GM19455 (cell line): ENCODE measurements at regions not wholly inside any gene's neighbourhood (a gene's known extent, or its start where the extent isn't known, plus 50 kb on each side); places are given as distances from the start of the nearest gene placed in this dataset.
"Not testable (repeated sequence)": the region's sequence is repeated elsewhere in the genome, so short reads cannot be mapped to it uniquely, and the experiment has no call there.

Source experiments
- ATAC-seq: cut with Tn5 transposase; IDR thresholded peaks from one replicate; pipeline ENCODE4 v1.9.1; 2021; ENCODE audit not compliant: unreplicated experiment

DNA sequence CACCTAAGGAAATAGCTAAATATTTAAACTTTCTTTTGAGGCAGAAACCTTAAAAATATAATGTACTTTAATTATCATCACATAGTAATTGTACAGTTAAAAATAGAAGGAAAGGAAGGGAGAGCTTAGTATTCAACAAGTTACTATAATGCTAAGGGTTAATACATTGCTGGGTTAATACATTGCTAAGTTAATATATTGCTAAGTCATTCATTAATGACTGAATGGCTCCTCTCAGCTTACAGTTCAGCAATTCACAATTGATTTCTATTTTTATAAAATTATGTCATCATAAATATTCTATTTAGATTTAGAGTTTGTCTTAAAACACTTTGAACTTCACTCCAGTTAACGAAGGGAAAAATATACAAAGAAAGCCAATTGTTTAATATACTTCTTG, 207.9 kb downstream of the BMP4 start:
- ATAC-seq, result no peak

DNA sequence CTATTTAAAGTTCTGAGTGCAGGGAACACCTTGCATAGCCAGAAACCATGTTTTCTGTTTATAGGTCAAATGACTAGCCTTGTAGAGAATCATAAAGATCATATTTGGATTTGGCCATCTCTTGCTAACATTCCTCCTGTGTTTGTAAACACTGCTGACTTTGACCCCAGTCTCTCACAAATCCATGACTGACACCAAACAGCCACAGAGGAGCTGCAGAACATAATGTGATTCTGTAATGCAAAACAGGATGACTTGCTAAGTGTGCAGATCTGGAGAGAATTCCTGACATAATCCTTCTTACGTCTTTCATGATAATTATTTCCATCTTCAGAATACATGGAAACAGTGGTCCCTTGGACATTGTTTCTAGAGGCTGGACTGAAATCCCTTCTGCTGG, 211.8 kb downstream of the BMP4 start:
- ATAC-seq, result no peak

DNA sequence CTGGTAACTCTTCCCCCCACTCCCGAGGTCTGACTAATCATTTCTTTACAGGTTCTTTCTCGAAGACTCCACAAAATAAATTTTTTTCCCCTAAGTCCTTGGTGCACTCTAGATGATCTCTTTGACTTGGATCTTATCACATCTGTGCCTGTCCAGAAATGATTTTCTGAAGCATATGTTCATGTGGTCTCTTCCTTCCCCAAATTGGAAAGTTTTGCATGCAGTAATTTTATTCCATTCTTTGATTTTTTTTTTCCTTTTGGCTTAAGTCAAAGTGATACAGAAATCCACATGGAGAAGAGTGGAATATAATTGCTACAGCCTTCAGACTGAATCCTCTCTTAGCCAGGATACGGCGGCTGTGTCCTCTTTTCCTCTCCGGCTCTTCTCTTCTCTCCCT, 213.3 kb downstream of the BMP4 start:
- ATAC-seq, result no peak

DNA sequence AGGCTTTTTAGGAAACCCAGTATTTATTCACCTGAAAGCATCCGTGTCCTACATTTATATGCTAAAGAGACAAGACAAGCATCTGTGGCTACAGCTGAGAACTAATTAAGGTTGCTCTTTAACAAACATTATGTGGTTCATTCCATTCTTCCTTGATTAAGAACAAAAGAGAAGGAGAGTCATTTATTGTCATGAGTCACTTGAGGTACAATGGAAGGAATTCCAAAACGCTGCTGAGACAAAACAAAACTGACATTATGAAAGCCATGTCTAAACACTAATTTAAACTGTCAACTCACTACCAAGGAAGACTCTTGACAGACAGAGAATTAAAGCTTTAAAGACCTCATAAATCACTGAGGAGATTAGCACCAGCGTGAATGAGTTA, 214.4 kb downstream of the BMP4 start:
- no peak for ATAC-seq

DNA sequence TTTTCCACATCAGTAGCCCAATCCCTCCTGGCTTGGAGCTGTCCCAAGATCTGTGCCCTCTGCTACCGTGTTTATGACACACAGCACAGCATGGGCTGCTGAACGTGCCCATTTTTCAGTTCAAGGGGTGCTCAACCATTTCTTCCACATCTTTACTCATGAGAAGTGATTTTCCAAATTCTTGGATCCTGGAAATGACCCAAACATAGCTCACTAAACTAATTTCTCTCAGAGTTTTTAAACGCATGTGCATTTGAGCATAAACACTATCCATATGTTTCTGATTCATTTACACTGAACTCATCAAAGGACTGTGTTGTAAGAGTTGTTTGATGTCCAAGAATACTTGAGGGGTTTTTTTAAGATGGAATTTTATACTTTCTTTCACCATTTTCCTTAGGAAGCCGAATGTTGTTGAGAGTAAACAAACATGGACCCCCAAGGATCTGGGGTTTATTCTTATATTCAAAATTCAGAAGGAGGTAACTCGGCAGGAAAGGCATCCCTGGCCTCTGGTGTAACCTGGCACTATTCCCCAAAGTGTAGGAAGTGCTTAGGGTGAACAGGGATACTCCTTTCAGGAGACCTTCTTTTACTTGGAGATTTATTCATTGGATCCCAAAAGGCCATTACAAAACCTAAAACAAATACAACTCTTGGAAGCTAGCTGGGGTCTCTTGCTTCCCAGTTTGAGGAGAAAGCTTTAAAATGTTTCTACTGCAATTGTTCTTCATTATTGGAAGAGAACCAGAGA, 215.0 kb downstream of the BMP4 start:
- ATAC-seq, result no peak

DNA sequence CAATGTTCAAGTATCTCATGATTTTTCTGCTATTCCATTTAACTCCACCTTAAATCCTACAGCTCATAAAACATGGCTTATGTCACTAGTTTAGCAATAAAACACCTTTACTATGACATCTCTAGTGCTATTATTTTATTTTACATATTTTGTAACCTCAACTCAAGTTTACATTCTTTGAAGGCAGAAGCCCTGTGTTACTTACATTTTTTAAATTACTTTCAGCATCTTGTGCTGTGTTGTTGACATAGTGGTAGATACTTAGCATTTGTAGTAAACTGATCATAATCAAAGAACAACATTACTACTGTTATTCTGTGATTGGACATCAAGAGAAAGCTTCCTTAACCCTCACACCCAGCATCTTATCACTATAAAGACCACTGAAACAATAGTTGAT, 216.1 kb downstream of the BMP4 start:
- ATAC-seq, result no peak

DNA sequence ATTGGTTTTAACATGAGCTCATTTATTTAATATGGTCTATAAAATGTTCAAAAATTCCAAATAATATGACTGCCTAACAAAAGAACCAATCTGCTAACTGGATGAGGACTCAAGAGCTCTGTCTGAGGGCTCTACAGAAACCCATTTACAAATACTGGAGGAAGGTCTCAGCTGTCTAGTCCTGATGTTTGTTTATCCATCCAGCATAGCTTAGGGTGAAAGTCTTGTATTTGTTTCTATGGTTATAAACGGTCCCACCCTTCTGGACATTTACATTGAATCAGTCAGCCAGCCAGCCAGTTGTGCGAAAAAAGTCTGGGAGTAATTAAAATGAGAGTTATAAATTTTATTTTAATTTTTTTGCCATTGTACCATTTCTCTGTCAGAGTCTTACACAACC, 220.7 kb downstream of the BMP4 start:
- ATAC-seq, result no peak

DNA sequence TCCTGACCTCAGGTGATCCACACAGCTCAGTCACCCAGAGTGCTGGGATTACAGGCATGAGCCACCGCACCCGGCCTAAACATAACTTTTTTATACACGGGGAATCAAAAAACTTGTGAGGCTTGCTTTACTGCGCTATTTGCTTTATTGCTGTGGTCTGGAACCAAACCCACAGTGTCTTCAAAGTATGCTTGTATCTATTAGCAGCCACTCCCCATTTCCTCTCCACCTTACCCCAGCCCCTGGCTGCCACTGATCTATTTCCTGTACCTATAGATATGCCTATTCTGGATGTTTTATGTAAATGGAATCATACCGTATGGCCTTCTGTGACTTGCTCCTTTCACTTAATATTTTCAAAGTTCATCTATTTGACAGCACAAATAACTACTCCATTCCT, 233.4 kb downstream of the BMP4 start:
- no peak for ATAC-seq

DNA sequence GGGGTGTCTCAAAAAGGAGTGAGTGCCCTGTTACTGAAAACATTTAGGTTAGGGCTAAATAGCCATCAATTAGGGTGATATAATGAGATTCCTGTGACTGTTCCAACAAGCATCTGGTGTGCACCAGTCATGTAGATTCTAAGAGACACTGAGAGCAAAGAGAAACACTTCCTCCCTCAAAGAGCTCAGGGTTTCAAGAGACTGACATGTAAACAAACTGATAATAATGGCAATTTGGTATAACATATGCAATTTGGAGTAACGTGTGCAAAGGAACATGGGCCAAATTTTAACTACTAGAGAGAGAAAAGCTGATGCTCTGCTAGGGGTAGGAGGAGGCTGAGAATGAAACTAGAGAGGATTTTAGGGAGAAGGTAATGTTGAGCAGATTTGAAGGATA, 237.1 kb downstream of the BMP4 start:
- ATAC-seq, result no peak

DNA sequence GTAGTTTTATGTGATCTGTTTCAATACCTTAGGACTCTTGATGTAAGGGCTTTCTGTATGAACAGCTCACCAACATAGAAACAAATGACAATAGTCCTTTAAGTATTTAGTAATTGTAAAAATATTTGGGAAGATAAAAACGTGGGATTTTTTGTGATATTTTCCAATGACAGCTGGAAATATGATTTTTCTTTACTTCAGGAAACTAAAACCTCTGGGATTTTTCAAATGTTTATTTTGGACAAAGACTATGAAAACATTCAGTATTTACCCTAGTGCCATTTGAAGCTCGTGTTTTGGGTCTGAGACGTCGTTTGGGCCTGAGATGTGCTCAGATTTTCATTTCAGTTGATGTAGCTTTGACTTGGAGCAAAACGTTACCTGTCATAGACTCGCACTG, 240.0 kb downstream of the BMP4 start:
- ATAC-seq, result no peak

DNA sequence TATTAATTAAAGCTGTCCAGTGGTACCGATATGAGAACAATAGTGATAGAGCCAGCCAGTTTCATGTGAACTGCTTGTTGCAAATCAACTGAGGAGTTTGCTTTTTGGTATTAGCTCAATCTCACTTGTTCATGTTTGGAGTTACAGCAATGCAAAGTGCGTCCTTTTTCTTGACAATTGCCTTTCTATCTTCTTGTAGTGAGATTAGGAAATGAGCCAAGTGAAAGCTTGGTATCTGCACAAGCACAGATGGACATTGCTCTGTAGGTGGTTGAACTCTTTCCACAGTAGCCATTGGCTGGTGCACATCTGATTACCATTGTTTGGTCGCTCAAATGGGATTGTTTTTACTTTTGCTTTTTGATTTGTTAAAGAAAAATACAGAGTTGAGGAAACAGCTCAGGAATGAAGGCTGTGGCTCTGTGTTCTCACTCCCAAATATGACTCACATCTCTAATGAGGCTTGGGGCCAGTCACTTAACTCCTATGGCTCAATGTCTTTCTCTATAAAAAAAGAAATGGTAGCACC, 241.4 kb downstream of the BMP4 start:
- ATAC-seq, result no peak

DNA sequence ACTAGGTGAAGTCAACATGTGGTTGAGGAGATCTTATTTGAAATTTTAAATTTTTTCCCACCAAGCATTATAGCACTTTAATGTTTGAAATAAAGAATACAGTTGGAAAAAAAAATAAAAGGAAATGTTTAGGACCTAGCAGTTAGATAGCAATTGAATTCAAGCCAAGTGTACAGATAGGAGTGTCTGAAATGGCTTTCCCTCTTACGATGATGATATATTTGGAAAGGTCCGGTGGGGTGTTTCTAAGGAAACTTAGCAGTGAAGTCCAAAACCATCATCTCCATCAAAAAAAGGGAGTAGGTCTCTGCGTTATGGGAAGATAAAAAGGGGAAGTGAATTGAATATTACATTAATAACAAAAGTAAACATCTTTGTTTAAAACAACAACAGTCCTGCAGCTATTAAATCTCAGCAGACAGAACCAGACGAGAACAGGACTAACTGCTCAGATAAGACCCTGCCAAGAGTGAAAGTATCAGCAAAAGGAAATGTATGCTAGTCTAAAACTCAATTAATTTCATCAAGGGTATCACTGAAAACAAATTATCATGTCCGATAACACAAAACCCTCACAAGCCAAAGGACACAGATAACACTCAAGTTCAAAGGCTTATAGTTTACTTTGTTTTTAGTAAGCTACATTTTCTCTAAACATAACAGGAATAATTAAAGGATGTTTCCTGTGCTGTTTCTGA, 242.0 kb downstream of the BMP4 start:
- ATAC-seq, result no peak

DNA sequence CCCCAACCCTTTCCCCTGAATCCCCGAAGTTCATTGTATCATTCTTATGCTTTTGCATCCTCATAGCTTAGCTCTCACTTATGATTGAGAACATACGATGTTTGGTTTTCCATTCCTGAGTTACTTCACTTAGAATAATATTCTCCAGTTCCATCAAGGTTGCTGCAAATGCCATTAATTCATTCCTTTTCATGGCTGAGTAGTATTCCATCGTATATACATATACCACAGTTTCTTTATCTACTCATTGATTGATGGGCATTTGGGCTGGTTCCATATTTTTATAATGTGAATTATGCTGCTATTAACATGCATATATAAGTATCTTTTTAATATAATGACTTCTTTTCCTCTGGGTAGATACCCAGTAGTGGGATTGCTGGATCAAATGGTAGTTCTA, 243.7 kb downstream of the BMP4 start:
- not testable (repeated sequence) for ATAC-seq

DNA sequence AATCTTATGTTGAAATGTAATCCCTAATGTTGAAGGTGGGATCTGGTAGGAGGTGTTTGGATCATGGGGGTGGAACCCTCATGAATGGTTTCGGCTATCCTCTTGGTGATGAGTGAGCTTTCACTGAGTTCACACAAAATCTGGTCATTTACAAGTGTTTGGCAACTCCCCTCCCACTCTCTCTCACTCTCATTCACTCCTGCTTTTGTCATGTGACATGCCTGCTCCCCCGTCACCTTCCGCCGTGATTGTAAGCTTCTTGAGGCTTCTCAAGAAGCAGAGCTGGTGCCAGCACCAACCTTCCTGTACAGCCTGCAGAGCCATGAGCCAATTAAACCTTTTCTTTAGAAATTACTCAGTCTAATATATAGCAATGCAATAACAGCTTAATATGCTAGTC, 245.4 kb downstream of the BMP4 start:
- no peak for ATAC-seq

DNA sequence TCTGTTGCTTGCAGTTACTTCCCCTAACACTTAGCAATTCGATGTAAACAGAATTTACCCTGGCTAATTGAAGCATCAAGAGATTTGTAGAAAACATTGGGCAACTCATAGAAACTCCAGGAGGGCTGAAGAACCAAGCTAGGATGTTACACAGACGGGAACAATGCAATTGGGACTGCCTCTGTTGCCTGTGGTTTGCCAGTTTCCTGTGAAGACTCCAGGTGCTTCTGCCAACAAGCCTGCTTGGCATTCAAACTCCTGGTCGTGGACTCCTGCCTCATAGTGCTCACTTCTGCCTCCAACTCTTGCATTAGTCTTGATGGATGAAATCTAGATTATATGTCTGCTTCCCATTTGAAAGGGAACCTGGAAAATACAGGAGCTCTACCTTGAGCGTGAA, 246.0 kb downstream of the BMP4 start:
- ATAC-seq, result no peak

DNA sequence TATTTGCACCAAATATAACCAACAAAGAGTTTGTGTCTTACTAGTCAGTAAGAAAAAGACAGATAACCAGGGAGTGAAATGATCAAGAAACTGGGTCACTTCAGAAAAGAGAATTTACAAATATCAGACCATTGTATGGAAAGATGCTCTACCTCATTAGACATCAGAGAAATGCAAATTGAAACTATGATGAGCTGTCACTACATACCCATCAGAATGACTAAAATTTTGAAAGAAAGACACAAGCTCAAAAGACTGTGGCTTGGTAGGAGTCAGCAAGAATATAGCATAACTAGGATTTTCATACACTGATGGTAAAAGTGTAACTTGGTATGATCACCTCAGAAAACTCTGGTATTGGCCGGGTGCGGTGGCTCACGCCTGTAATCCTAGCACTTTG, 247.2 kb downstream of the BMP4 start:
- ATAC-seq, result no peak

DNA sequence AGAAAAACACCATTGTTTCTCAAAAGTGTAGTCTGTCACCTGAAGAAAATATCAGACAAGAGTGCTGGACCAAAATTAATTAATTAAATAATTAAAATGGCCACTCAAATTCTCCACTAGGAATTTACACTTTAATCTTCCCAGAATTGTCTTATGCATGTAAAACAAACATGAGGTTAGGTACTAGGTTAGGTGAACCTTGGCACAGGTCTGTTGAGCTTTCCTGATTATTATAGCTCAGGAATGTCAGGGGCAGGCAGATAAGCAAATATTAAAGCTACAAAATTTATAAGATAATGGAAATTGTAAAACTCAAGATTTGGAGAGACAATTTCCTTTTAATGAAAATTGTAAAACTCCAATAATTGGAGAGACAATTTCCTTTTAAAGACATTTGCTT, 253.2 kb downstream of the BMP4 start:
- ATAC-seq, result no peak

DNA sequence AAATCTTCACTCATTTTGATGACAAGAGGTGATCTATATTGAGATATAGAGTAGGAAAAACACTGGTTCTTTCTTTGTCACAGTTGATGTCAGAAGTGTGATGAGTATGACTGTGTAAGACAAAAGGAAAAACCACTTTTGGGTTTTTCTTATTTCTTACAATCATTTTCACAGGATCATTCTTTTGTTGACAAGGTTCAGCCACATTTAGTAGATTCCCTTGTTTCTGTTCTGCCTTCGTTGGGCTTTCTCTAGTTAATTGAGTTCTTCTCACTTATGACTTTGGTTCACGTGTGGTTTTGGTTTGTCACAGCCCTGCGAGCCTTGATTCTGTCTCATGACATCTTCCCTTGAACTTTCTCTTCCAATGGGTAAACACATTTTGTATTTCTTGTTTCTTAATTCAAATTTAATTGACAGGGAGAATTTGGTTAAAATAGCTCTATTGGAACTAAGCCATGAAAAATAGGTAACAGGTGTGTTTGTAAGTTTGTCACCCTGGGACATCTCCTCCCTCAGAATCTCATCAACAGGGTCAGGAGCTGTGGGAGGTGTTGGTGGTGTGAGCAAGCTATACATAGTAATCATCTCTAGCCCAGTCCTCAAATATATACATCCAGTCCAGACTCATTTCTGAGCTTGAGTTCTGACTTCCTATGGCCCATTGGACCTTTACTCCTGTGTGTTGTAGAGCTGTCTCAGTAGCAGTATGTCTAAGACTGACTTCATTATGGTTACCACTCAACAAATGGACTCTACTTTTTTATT, 255.3 kb downstream of the BMP4 start:
- no peak for ATAC-seq

DNA sequence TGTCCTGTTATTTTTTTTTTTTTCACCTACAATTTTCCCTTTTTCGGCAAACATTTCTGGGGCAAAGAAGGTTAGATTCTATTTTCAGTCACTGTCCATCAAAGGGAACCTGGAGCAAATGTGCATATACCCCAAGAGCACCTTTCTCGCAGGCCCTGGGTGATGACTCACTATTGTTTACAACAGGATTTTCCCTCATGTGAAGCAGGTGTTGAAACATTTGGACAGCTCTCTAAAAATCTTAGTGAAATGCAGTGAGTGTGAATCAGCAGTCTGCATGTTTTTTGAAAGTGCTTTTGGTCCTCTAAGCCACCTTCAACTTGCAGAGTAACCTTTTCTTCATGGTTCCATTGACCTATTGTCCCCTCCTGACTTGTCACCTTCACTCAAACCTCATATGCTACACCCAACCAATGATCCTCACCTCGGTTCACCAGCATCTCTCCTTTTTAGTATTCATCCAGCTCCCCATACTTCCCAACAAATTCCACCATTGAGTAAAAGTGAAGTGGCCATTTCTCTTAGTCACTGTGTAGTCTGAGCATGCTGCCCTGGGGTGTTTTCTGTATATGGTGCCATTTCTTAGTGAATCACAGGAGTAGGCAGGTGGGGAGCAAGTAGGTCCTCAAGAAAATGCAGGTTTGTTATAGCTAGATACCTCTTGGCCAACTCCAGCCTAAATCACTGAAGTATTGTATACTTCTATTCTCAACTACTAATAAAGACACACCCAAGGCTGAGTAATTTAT, 260.2 kb downstream of the BMP4 start:
- no peak for ATAC-seq

DNA sequence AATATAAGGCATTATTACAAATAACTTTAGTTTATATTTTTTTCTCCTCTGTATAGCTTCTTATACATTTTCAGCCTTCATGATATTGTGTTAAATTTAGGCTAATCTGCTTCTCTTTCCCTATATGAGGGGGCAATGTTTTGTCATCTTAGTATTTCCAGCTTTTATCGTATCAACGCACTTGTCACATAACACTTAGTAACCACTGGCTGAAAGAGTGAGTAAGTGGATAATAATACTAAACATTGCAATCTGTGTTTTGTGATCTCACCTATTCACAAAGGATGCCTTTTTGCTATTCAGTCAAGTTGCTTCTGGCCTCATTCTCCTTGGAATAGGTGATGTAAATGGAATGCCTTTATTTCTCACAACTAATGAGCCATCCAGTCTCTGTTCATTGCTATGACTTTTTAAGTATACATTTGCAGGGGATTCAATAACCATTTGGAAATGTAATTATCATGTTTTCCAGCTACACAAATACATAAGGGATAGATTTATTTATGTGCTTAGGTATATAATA, 260.9 kb downstream of the BMP4 start:
- no peak for ATAC-seq

DNA sequence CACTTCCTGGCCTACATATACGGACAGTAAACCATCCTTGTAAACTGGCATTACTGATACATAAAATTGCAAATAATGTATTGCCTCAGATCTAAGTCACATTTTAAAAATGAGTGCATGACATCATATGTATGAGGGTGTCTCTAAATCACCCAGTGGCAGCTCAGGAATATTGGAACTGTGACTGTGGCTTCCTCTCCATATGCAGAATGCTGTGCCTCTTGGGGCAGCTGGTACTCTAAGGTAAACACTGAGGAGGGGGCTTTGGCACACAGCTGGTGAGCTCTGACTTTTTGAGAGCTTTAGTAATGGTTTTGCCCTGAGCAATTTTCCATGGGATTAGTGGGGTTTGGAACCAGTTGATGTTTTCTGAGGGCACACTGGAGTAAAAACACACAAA, 263.7 kb downstream of the BMP4 start:
- ATAC-seq, result no peak
